H1 (cell line): ENCODE measurements at regions not wholly inside any gene's neighbourhood (a gene's known extent, or its start where the extent isn't known, plus 50 kb on each side); places are given as distances from the start of the nearest gene placed in this dataset.

Experiments used
- ATF3 ChIP-seq: IDR thresholded peaks from 2 replicates; pipeline ENCODE4 v1.6.1; 2011; ENCODE audit warnings: low read depth, mild to moderate bottlenecking, low read length; ENCODE audit not compliant: insufficient read depth
- CHD7 ChIP-seq: fragments of 300-600 bp; sonication (generic); IDR thresholded peaks from 2 replicates; pipeline ENCODE4 v1.7.1; 2012; ENCODE audit warnings: low read length, moderate library complexity, mild to moderate bottlenecking, inconsistent platforms; ENCODE audit not compliant: insufficient replicate concordance
- EGR1 ChIP-seq: IDR thresholded peaks from 2 replicates; pipeline ENCODE4 v1.6.1; 2011; ENCODE audit warnings: low read depth, low read length, borderline replicate concordance
- JUN ChIP-seq: IDR thresholded peaks from 2 replicates; pipeline ENCODE4 v1.6.1; 2011; ENCODE audit warnings: low read depth, mild to moderate bottlenecking, improper control_type of control experiment, low read length
- JUND ChIP-seq: IDR thresholded peaks from 2 replicates; pipeline ENCODE4 v1.6.1; 2011; ENCODE audit warnings: mild to moderate bottlenecking, improper control_type of control experiment, low read length
- MAFK ChIP-seq: IDR thresholded peaks from 2 replicates; pipeline ENCODE4 v1.6.1; 2012; ENCODE audit warnings: low read depth, mild to moderate bottlenecking, improper control_type of control experiment, low read length
- PHF8 ChIP-seq: fragments of 200-600 bp; sonication (generic); conservative IDR thresholded peaks from 2 replicates; pipeline ENCODE4 v1.7.1; 2012; ENCODE audit warnings: low read depth, mild to moderate bottlenecking, inconsistent platforms, low read length, moderate library complexity
- RFX5 ChIP-seq: IDR thresholded peaks from 2 replicates; pipeline ENCODE4 v1.6.1; 2011; ENCODE audit warnings: low read depth, low read length, improper control_type of control experiment, borderline replicate concordance
- SAP30 ChIP-seq: fragments of 300-600 bp; sonication (generic); IDR thresholded peaks from 2 replicates; pipeline ENCODE4 v1.7.1; 2012; ENCODE audit warnings: low read length, moderate library complexity, mild to moderate bottlenecking, inconsistent platforms; ENCODE audit not compliant: insufficient read depth, insufficient replicate concordance
- SIN3A ChIP-seq, 2 experiments: IDR thresholded peaks in 1 of 2; conservative IDR thresholded peaks in 1 of 2; 2 replicates each; pipeline ENCODE4 v1.6.1; 2011 to 2012; ENCODE audit warnings: low read length in 2 of 2, improper control_type of control experiment in 1 of 2, low read depth in 1 of 2, mild to moderate bottlenecking in 1 of 2
- SP1 ChIP-seq: IDR thresholded peaks from 2 replicates; pipeline ENCODE4 v1.6.1; 2011; ENCODE audit warnings: low read depth, low read length
- SP2 ChIP-seq: IDR thresholded peaks from 2 replicates; pipeline ENCODE4 v1.6.1; 2012; ENCODE audit warnings: mild to moderate bottlenecking, low read length, inconsistent platforms

GRCh38 chr4:98739751-98740150 lies 81.3 kb upstream of the TSPAN5 start (continued):
- no peak for TF ChIP-seq CHD7
- TF ChIP-seq PHF8 = no peak
- no peak for TF ChIP-seq SIN3A (conservative IDR thresholded peaks at IDR 0.05 in 1 of 2, IDR thresholded peaks at IDR 0.05 in 1 of 2; ENCODE audit: low read depth in 1 of 2, low read length in 2 of 2)
- TF ChIP-seq ATF3 = no peak
- TF ChIP-seq SAP30 = no peak
- no peak for TF ChIP-seq SP1
- TF ChIP-seq RFX5 = no peak
- TF ChIP-seq EGR1 = no peak
- no peak for TF ChIP-seq JUN
- no peak for TF ChIP-seq JUND
- TF ChIP-seq MAFK = no peak
- no peak for TF ChIP-seq SP2
